ENCODE measurements at regions not wholly inside any gene's neighbourhood (a gene's known extent, or its start where the extent isn't known, plus 50 kb on each side); places are given as distances from the start of the nearest gene placed in this dataset.
"Not testable (repeated sequence)": the region's sequence is repeated elsewhere in the genome, so short reads cannot be mapped to it uniquely, and the experiment has no call there.

DNA sequence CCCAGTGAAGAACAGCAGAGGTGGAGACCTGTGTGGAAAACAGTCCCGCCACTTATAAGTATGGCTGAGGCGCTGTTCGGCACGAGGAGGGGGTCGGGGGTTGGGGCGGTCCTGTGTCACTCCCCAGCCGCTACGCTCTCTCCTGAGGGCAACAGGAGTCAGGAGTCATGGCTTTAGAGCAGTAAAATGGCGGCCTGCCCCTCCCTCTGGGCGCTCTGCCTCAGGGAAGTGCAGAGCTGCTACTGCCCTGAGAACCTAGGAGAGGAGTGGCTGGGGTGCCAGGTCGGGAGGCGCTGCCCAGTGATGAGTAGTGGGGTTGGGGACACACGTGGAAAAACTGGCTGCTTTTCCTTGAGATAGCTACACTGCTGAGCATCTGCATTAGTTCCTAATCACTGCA lies 551.2 kb upstream of the AMOT start:
- Histone ChIP-seq H3K27ac (ENCODE audit: low read length) (no peak overlapping the region), H3K4me1 (ENCODE audit: control insufficient read depth, low read depth, low read length) (no peaks in the 10 kb centered on the region), H3K27me3 (ENCODE audit: control insufficient read depth, insufficient read depth, low read length) (no peaks in the 10 kb centered on the region), H3K9me3 (ENCODE audit: control insufficient read depth, low read depth, low read length) (peaks cover 5% of the 10 kb centered on the region), H3K36me3 (ENCODE audit: control insufficient read depth, low read depth, low read length) (no peaks in the 10 kb centered on the region), H3K9ac (ENCODE audit: low read length) (no peak overlapping the region), H3K4me3 (ENCODE audit: low read length) (no peak overlapping the region)

GRCh38 chrX:113390531-113390930 lies 549.9 kb upstream of the AMOT start:
- Histone ChIP-seq H3K4me3 (ENCODE audit: low read length) (no peak overlapping the region), H3K9me3 (ENCODE audit: control insufficient read depth, low read depth, low read length) (peaks cover 5% of the 10 kb centered on the region), H3K36me3 (ENCODE audit: control insufficient read depth, low read depth, low read length) (no peaks in the 10 kb centered on the region), H3K27me3 (ENCODE audit: control insufficient read depth, insufficient read depth, low read length) (no peaks in the 10 kb centered on the region), H3K9ac (ENCODE audit: low read length) (no peak overlapping the region), H3K27ac (ENCODE audit: low read length) (no peak overlapping the region), H3K4me1 (ENCODE audit: control insufficient read depth, low read depth, low read length) (no peaks in the 10 kb centered on the region)

DNA sequence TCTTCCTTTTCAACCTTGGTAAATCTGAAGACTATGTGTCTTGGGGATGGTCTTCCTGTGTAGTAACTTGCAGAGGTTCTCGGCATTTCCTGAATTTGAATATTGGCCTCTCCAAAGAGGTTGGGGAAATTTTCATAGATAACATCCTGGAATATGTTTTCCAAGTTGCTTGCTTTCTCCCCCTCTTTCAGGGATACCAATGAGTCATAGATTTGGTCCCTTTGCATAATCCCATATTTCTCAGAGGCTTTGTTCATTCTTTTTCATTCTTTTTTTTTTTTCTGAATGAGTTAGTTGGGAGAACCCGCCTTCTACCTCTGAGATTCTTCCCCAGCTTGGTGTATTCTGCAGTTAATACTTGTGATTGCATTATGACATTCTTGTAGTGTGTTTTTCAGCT lies 549.2 kb upstream of the AMOT start:
- Histone ChIP-seq H3K4me1 (ENCODE audit: control insufficient read depth, low read depth, low read length) (no peaks in the 10 kb centered on the region), H3K36me3 (ENCODE audit: control insufficient read depth, low read depth, low read length) (no peaks in the 10 kb centered on the region), H3K9me3 (ENCODE audit: control insufficient read depth, low read depth, low read length) (peaks cover 5% of the 10 kb centered on the region), H3K27me3 (ENCODE audit: control insufficient read depth, insufficient read depth, low read length) (no peaks in the 10 kb centered on the region), H3K27ac (ENCODE audit: low read length) (no peak overlapping the region), H3K4me3 (ENCODE audit: low read length) (no peak overlapping the region), H3K9ac (ENCODE audit: low read length) (no peak overlapping the region)

DNA sequence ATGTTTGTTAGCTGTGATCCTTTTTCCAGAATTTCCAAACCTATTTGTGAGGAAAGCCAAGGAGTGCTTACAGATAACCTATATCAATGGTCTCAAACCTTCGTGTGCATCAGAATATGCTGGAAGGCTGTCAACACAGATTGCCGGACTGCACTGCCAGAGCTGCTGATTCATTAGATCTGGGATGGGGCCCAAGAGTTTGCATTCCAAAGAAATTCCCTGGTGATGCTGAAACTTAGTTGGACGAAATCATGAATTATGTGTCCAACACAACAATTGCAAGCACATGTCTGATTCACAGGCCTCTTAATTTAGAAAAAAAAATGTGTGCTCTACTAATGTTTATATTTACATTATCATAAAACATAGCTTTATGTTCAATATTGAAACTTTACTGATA lies 544.0 kb upstream of the AMOT start:
- Histone ChIP-seq H3K36me3 (ENCODE audit: control insufficient read depth, low read depth, low read length) (no peaks in the 10 kb centered on the region), H3K27me3 (ENCODE audit: control insufficient read depth, insufficient read depth, low read length) (no peaks in the 10 kb centered on the region), H3K9ac (ENCODE audit: low read length) (no peak overlapping the region), H3K27ac (ENCODE audit: low read length) (no peak overlapping the region), H3K4me1 (ENCODE audit: control insufficient read depth, low read depth, low read length) (no peaks in the 10 kb centered on the region), H3K9me3 (ENCODE audit: control insufficient read depth, low read depth, low read length) (peaks cover 7% of the 10 kb centered on the region), H3K4me3 (ENCODE audit: low read length) (no peak overlapping the region)

DNA sequence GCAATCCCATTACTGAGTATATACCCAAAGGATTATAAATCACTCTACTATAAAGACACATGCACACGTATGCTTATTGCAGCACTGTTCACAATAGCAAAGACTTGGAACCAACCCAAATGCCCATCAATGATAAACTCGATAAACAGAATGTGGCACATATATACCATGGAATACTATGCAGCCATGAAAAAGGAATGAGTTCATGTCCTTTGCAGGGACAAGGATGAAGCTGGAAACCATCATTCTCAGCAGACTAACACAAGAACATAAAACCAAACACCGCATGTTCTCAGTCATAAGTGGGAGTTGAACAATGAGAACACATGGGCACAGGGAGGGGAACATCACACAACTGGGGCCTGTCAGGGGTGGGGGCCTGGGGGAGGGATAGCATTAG lies 532.8 kb upstream of the AMOT start:
- H3K27ac ChIP-seq (ENCODE audit: low read length); H3K27me3 ChIP-seq (ENCODE audit: control insufficient read depth, insufficient read depth, low read length); H3K9ac ChIP-seq (ENCODE audit: low read length); H3K4me3 ChIP-seq (ENCODE audit: low read length); H3K36me3 ChIP-seq (ENCODE audit: control insufficient read depth, low read depth, low read length); H3K4me1 ChIP-seq (ENCODE audit: control insufficient read depth, low read depth, low read length): not testable (repeated sequence)
- peaks cover 15% of the 10 kb centered on the region for H3K9me3 ChIP-seq (ENCODE audit: control insufficient read depth, low read depth, low read length)

DNA sequence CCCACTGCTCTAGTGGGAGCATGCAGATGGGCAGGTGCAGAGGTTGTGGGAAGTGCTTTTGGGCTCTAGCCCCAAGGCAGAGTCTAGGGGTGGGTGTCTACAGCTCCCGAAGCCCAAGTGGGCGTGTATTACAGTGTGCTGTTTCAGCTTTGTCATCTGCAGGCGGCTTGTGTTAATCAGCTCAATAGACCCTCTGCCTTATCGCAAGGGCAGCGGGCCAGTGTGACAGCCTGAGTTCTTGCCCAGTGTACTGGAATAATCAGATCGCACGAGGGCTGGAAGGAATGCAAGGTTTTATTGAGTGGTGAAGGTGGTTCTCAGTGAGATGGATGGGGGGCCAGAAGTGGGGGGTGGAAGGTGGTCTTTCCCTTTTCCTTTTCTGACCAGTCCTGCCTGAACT lies 529.4 kb upstream of the AMOT start:
- Histone ChIP-seq H3K27me3 (ENCODE audit: control insufficient read depth, insufficient read depth, low read length) (no peaks in the 10 kb centered on the region), H3K9me3 (ENCODE audit: control insufficient read depth, low read depth, low read length) (peaks cover 3% of the 10 kb centered on the region), H3K36me3 (ENCODE audit: control insufficient read depth, low read depth, low read length) (no peaks in the 10 kb centered on the region), H3K4me1 (ENCODE audit: control insufficient read depth, low read depth, low read length) (peaks cover 3% of the 10 kb centered on the region), H3K9ac (ENCODE audit: low read length) (no peak overlapping the region), H3K27ac (ENCODE audit: low read length) (no peak overlapping the region), H3K4me3 (ENCODE audit: low read length) (no peak overlapping the region)

GRCh38 chrX:113369056-113369455 lies 528.4 kb upstream of the AMOT start:
- Histone ChIP-seq H3K36me3 (ENCODE audit: control insufficient read depth, low read depth, low read length) (no peaks in the 10 kb centered on the region), H3K9ac (ENCODE audit: low read length) (no peak overlapping the region), H3K9me3 (ENCODE audit: control insufficient read depth, low read depth, low read length) (no peaks in the 10 kb centered on the region), H3K27ac (ENCODE audit: low read length) (no peak overlapping the region), H3K4me3 (ENCODE audit: low read length) (no peak overlapping the region), H3K4me1 (ENCODE audit: control insufficient read depth, low read depth, low read length) (peaks cover 3% of the 10 kb centered on the region), H3K27me3 (ENCODE audit: control insufficient read depth, insufficient read depth, low read length) (no peaks in the 10 kb centered on the region)

- Histone ChIP-seq H3K27me3 (ENCODE audit: control insufficient read depth, insufficient read depth, low read length) (no peaks in the 10 kb centered on the region), H3K9ac (ENCODE audit: low read length) (no peak overlapping the region), H3K36me3 (ENCODE audit: control insufficient read depth, low read depth, low read length) (no peaks in the 10 kb centered on the region)
Observed at GRCh38 chrX:113353134-113353533, 512.5 kb upstream of the AMOT start.

GRCh38 chrX:113330416-113330815 lies 489.8 kb upstream of the AMOT start:
- no peak overlapping the region for H3K4me3 ChIP-seq (ENCODE audit: low read length)
- H3K9me3 ChIP-seq (ENCODE audit: control insufficient read depth, low read depth, low read length) = no peaks in the 10 kb centered on the region
- no peak overlapping the region for H3K9ac ChIP-seq (ENCODE audit: low read length)
- H3K27ac ChIP-seq (ENCODE audit: low read length) = no peak overlapping the region
- no peaks in the 10 kb centered on the region for H3K36me3 ChIP-seq (ENCODE audit: control insufficient read depth, low read depth, low read length)
- H3K4me1 ChIP-seq (ENCODE audit: control insufficient read depth, low read depth, low read length) = no peaks in the 10 kb centered on the region
- no peaks in the 10 kb centered on the region for H3K27me3 ChIP-seq (ENCODE audit: control insufficient read depth, insufficient read depth, low read length)

More at GRCh38 chrX:113353134-113353533, 512.5 kb upstream of the AMOT start:
- H3K4me1 ChIP-seq (ENCODE audit: control insufficient read depth, low read depth, low read length) = no peaks in the 10 kb centered on the region
- H3K9me3 ChIP-seq (ENCODE audit: control insufficient read depth, low read depth, low read length) = no peaks in the 10 kb centered on the region
- no peak overlapping the region for H3K27ac ChIP-seq (ENCODE audit: low read length)
- no peak overlapping the region for H3K4me3 ChIP-seq (ENCODE audit: low read length)

DNA sequence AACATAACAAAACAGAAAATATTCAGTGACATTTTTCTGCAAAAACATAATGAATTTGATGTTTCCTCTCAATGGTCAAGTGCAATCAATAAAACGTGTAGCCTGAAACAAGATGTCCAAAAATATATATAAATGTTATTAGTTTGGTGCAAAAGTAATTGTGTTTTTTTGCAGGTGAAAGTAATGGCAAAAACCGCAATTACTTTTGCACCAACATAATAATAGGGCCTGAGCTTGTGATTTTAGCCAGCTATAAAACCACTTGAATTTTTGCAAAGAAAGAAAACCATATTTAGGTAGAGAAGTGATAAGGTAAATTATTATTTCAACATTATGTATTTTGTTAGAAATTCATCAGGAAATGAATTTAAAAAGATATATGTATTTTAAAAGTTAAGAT lies 475.3 kb upstream of the AMOT start:
- H3K4me1 ChIP-seq (ENCODE audit: control insufficient read depth, low read depth, low read length) = no peaks in the 10 kb centered on the region
- H3K27ac ChIP-seq (ENCODE audit: low read length) = no peak overlapping the region
- no peaks in the 10 kb centered on the region for H3K9me3 ChIP-seq (ENCODE audit: control insufficient read depth, low read depth, low read length)
- no peak overlapping the region for H3K9ac ChIP-seq (ENCODE audit: low read length)
- H3K27me3 ChIP-seq (ENCODE audit: control insufficient read depth, insufficient read depth, low read length) = no peaks in the 10 kb centered on the region
- no peaks in the 10 kb centered on the region for H3K36me3 ChIP-seq (ENCODE audit: control insufficient read depth, low read depth, low read length)
- H3K4me3 ChIP-seq (ENCODE audit: low read length) = no peak overlapping the region

DNA sequence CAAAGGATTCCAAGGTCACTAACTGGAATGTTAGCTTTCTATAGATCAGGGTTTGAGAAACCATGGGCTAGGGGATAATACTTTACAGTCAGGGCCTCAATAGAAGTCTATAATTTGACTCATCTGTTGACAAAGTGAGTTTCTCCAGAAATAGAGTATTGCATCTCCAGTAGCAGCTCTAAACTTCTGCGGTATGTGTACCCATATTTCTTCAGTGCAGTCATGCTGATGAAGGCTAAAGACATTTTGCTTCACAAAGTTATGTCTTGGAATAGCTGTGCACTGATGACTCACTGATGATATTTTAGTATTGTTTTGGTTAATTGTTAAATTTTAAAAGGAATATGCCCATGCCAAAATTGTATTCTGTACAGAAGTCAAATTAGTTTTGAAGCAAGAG lies 464.9 kb upstream of the AMOT start:
- Histone ChIP-seq H3K27me3 (ENCODE audit: control insufficient read depth, insufficient read depth, low read length) (no peaks in the 10 kb centered on the region), H3K36me3 (ENCODE audit: control insufficient read depth, low read depth, low read length) (no peaks in the 10 kb centered on the region), H3K9me3 (ENCODE audit: control insufficient read depth, low read depth, low read length) (no peaks in the 10 kb centered on the region), H3K4me1 (ENCODE audit: control insufficient read depth, low read depth, low read length) (peaks cover 23% of the 10 kb centered on the region), H3K9ac (ENCODE audit: low read length) (no peak overlapping the region), H3K27ac (ENCODE audit: low read length) (no peak overlapping the region), H3K4me3 (ENCODE audit: low read length) (no peak overlapping the region)

DNA sequence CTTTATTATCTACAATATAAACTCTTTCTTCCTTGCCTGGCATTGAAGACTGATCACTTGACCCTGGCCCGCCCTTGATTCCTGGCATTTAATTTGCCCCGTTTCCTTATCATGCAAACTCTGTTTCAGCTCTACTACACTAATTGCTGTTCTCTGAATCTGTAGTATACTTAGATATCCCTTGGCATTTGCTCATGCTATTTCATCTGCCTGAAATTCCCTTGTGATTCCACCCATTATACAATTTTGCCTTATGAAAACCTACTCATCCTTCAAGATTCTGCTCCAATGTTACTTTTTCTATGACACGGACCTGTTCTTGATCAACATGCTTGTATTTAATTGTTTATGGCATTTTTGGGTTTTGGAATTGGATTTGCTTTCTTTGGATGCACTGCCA lies 459.9 kb upstream of the AMOT start:
- no peaks in the 10 kb centered on the region for H3K9me3 ChIP-seq (ENCODE audit: control insufficient read depth, low read depth, low read length)
- no peaks in the 10 kb centered on the region for H3K27me3 ChIP-seq (ENCODE audit: control insufficient read depth, insufficient read depth, low read length)
- no peak overlapping the region for H3K9ac ChIP-seq (ENCODE audit: low read length)
- H3K4me3 ChIP-seq (ENCODE audit: low read length) = no peak overlapping the region
- peaks cover 17% of the 10 kb centered on the region for H3K4me1 ChIP-seq (ENCODE audit: control insufficient read depth, low read depth, low read length)
- no peaks in the 10 kb centered on the region for H3K36me3 ChIP-seq (ENCODE audit: control insufficient read depth, low read depth, low read length)
- H3K27ac ChIP-seq (ENCODE audit: low read length) = no peak overlapping the region

Measured in iPS-18a (cell line).